Esophagus squamous epithelium (tissue), 5 donors: ENCODE measurements at regions not wholly inside any gene's neighbourhood (a gene's known extent, or its start where the extent isn't known, plus 50 kb on each side); places are given as distances from the start of the nearest gene placed in this dataset.

Source experiments
- DNase-seq: peaks from one replicate; lab custom pipeline; 2025; lab: John Stamatoyannopoulos, UW
- H3K27ac ChIP-seq, 4 donors: fragments of 200-600 bp; sonication (generic); one replicate each; pipeline ENCODE4 v1.5.1; 2016 to 2019; ENCODE audit warnings: mild to moderate bottlenecking in 1 of 4
- H3K27me3 ChIP-seq, 4 donors: fragments of 200-600 bp; sonication (generic); 1 replicate in 3 of 4; 2 replicates in 1 of 4; pipeline versions ENCODE4 v1.5.1 to v1.6.0; 2017 to 2021; ENCODE audit warnings: antibody characterized with exemption in 1 of 4
- H3K36me3 ChIP-seq, 3 donors: fragments of 200-600 bp; sonication (generic); one replicate each; pipeline ENCODE4 v1.5.1; 2016 to 2019
- H3K4me1 ChIP-seq, 3 donors: fragments of 200-600 bp; sonication (generic); one replicate each; pipeline ENCODE4 v1.5.1; 2017 to 2019
- H3K4me3 ChIP-seq, 4 donors: fragments of 200-600 bp; sonication (generic); 1 replicate in 3 of 4; 2 replicates in 1 of 4; pipeline ENCODE4 v1.5.1; 2016 to 2019; ENCODE audit warnings: mild to moderate bottlenecking in 2 of 4, moderate library complexity in 1 of 4
- H3K9me3 ChIP-seq, 3 donors: fragments of 200-600 bp; sonication (generic); one replicate each; pipeline ENCODE4 v1.5.1; 2016 to 2019
- CTCF ChIP-seq, 6 experiments: fragments of 450-650 bp in 4 of 6; fragments of 200-600 bp in 2 of 6; sonication (generic) in 2 of 6; IDR thresholded peaks; one replicate each; pipeline ENCODE4 v1.5.1; 2016 to 2019; ENCODE audit warnings: antibody characterized with exemption in 6 of 6, mild to moderate bottlenecking in 4 of 6, moderate library complexity in 4 of 6
- POLR2A ChIP-seq, 4 donors: fragments of 450-650 bp; IDR thresholded peaks; one replicate each; pipeline ENCODE4 v1.6.1; 2017; ENCODE audit warnings: antibody characterized with exemption in 4 of 4, mild to moderate bottlenecking in 4 of 4, moderate library complexity in 3 of 4
- WGBS, 2 donors: methylation state at CpG; one replicate each; pipeline ENCODE4 v1.1.5; 2018; 5-methylcytosine and 5-hydroxymethylcytosine counted together
- intact Hi-C: fragments of 100-400 bp; cut with DNase I; formaldehyde crosslinking; loops from one replicate; pipeline ENCODE4 v1.15.0; 2022
- donor health status: DM: yes; HTN: yes; CAD: no.

DNA sequence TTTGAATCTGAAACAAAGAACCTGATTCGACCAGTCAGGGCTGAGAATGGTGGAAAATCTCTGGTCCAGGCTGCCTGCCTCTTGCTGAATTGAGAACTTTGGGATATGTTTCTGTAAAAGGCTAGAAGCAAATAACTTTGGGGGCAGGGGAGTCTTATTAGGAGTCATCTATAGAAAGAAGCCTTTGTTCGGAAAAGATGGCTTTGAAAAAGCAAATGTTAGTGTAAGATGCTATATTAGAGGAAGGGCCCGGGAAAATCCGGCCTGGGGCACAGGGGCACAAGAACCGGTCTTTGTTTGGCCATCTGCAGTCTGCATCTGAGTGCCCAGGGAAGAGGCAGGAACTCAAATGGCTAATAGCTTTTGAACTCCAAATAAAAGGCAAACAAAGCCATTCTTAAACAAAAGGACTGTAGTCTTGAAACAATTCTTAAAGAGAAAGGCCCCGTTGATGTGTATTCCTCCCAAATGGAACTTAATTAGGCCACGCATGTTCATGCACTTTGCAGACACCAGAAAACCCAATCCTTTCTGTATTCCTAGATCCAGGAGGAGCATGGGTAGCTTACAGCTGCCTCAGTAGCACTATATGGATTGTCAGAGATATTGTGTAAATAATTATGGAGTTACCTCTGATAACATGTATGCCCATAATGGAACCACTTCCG, 180.0 kb upstream of the ARL4C start:
- intact Hi-C loops = no loop called here
- no peak overlapping the region for H3K4me3 ChIP-seq
- H3K27me3 ChIP-seq = peaks cover 0 to 30% (median 0%) of the 10 kb centered on the region in 4 donors
- no peak for TF ChIP-seq POLR2A (IDR thresholded peaks at IDR 0.05)
- no peak for TF ChIP-seq CTCF (IDR thresholded peaks at IDR 0.05)
- H3K9me3 ChIP-seq = no peaks in the 10 kb centered on the region
- DNase-seq = no peak
- peaks cover 0 to 35% (median 8%) of the 10 kb centered on the region in 3 donors for H3K4me1 ChIP-seq
- 64 to 73% methylated on average over 8 of the region's 8 CpGs for WGBS, 2 donors
- no peaks in the 10 kb centered on the region for H3K36me3 ChIP-seq
- H3K27ac ChIP-seq = no peak overlapping the region

- Histone ChIP-seq H3K4me3 (no peak overlapping the region), H3K36me3 (no peaks in the 10 kb centered on the region), H3K27me3 (peaks cover 0 to 30% (median 0%) of the 10 kb centered on the region in 4 donors), H3K4me1 (peaks cover 0 to 35% (median 8%) of the 10 kb centered on the region in 3 donors), H3K27ac (no peak overlapping the region), H3K9me3 (no peaks in the 10 kb centered on the region)
- TF ChIP-seq POLR2A (IDR thresholded peaks at IDR 0.05) (no peak), CTCF (IDR thresholded peaks at IDR 0.05) (no peak)
- intact Hi-C loops = no loop called here
- no peak for DNase-seq
- WGBS, 2 donors = 33 to 66% methylated on average over 3 to 4 of the region's 4 CpGs
Observed at GRCh38 chr2:234676109-234676782, 179.4 kb upstream of the ARL4C start.

- 49 to 68% methylated on average over 3 of the region's 3 CpGs for WGBS, 2 donors
- peaks cover 0 to 25% (median 6%) of the 10 kb centered on the region in 3 donors for H3K4me1 ChIP-seq
- H3K27me3 ChIP-seq = peaks cover 0 to 20% (median 0%) of the 10 kb centered on the region in 4 donors
- no peaks in the 10 kb centered on the region for H3K36me3 ChIP-seq
- TF ChIP-seq CTCF (IDR thresholded peaks at IDR 0.05) (no peak), POLR2A (IDR thresholded peaks at IDR 0.05) (no peak)
- no peak overlapping the region for H3K4me3 ChIP-seq
- H3K9me3 ChIP-seq = no peaks in the 10 kb centered on the region
- no peak for DNase-seq
- intact Hi-C loops = no loop called here
- no peak overlapping the region for H3K27ac ChIP-seq
Observed at GRCh38 chr2:234674781-234675201, 177.9 kb upstream of the ARL4C start.

GRCh38 chr2:234673961-234674759, 177.3 kb upstream of the ARL4C start:
- no peak overlapping the region for H3K4me3 ChIP-seq
- DNase-seq = no peak
- intact Hi-C loops = no loop called here
- peaks cover 0 to 14% (median 0%) of the 10 kb centered on the region in 4 donors for H3K27me3 ChIP-seq
- 100% methylated on average over 1 of the region's 1 CpG for WGBS, 2 donors
- peaks cover 0 to 19% (median 0%) of the 10 kb centered on the region in 3 donors for H3K4me1 ChIP-seq
- TF ChIP-seq POLR2A (IDR thresholded peaks at IDR 0.05) (no peak), CTCF (IDR thresholded peaks at IDR 0.05) (no peak)
- H3K36me3 ChIP-seq = no peaks in the 10 kb centered on the region
- H3K27ac ChIP-seq = no peak overlapping the region
- no peaks in the 10 kb centered on the region for H3K9me3 ChIP-seq
